LNCaP clone FGC (cell line): ENCODE measurements at regions not wholly inside any gene's neighbourhood (a gene's known extent, or its start where the extent isn't known, plus 50 kb on each side); places are given as distances from the start of the nearest gene placed in this dataset.

Experiments
- DNase-seq: peaks from one replicate; pipeline ENCODE4 v3.0.0-alpha.2; 2011; ENCODE audit warnings: low read depth
- H3K4me3 ChIP-seq: 2 replicates; pipeline ENCODE4 v1.5.1; 2011; ENCODE audit warnings: mild to moderate bottlenecking, low read depth, low read length, control low read depth
- CTCF ChIP-seq: IDR thresholded peaks from 2 replicates; pipeline ENCODE4 v1.5.1; 2012; ENCODE audit warnings: mild to moderate bottlenecking; ENCODE audit not compliant: control insufficient read depth, insufficient read depth; ENCODE audit errors: extremely low read depth

- DNase-seq: no peak
- no peak overlapping the region for H3K4me3 ChIP-seq
- no peak for TF ChIP-seq CTCF
Measured at GRCh38 chr11:116427903-116428637, 344.7 kb downstream of the BUD13 start.

- no peak overlapping the region for H3K4me3 ChIP-seq
- no peak for TF ChIP-seq CTCF
- no peak for DNase-seq
Measured at GRCh38 chr11:116427337-116427902, 345.4 kb downstream of the BUD13 start.

GRCh38 chr11:116426761-116427160 is 346.0 kb downstream of the BUD13 start:
- DNase-seq: no peak
- no peak overlapping the region for H3K4me3 ChIP-seq
- TF ChIP-seq CTCF: no peak

- DNase-seq: no peak
- no peak overlapping the region for H3K4me3 ChIP-seq
- TF ChIP-seq CTCF: no peak
Measured at GRCh38 chr11:116424615-116425261, 348.0 kb downstream of the BUD13 start.

GRCh38 chr11:116422956-116423600 is 349.7 kb downstream of the BUD13 start:
- no peak for TF ChIP-seq CTCF
- DNase-seq: no peak
- no peak overlapping the region for H3K4me3 ChIP-seq

GRCh38 chr11:116422556-116422955 is 350.2 kb downstream of the BUD13 start:
- DNase-seq: no peak
- no peak for TF ChIP-seq CTCF
- no peak overlapping the region for H3K4me3 ChIP-seq
